Liver (tissue), 8 donors: ENCODE measurements at regions not wholly inside any gene's neighbourhood (a gene's known extent, or its start where the extent isn't known, plus 50 kb on each side); places are given as distances from the start of the nearest gene placed in this dataset.

Experiments used
- DNase-seq: peaks from one replicate; pipeline ENCODE4 v3.0.0-alpha.2; 2017; ENCODE audit warnings: low spot score
- H3K27ac ChIP-seq, 2 donors: one replicate each; pipeline ENCODE4 v1.7.0; 2013; ENCODE audit warnings: inconsistent platforms in 2 of 2, low read length in 2 of 2, control low read depth in 1 of 2, low read depth in 1 of 2, mild to moderate bottlenecking in 1 of 2
- H3K27me3 ChIP-seq, 4 donors: one replicate each; pipeline versions ENCODE4 v1.6.1 to v1.7.0; 2013; ENCODE audit warnings: low read length in 3 of 4, inconsistent platforms in 1 of 4, mild to moderate bottlenecking in 1 of 4, moderate library complexity in 1 of 4; ENCODE audit not compliant: control insufficient read depth in 4 of 4, insufficient read depth in 4 of 4
- H3K36me3 ChIP-seq, 4 donors: one replicate each; pipeline versions ENCODE4 v1.6.1 to v1.7.0; 2013; ENCODE audit warnings: low read length in 3 of 4, mild to moderate bottlenecking in 3 of 4, low read depth in 1 of 4, moderate library complexity in 1 of 4; ENCODE audit not compliant: control insufficient read depth in 4 of 4, insufficient read depth in 3 of 4
- H3K4me1 ChIP-seq, 4 donors: one replicate each; pipeline versions ENCODE4 v1.6.1 to v1.7.0; 2013; ENCODE audit warnings: low read length in 3 of 4, mild to moderate bottlenecking in 3 of 4, moderate library complexity in 1 of 4; ENCODE audit not compliant: control insufficient read depth in 4 of 4, insufficient read depth in 4 of 4
- H3K4me3 ChIP-seq, 3 donors: one replicate each; pipeline versions ENCODE4 v1.6.1 to v1.7.0; 2013; ENCODE audit warnings: low read length in 3 of 3, control low read depth in 1 of 3, low read depth in 1 of 3, mild to moderate bottlenecking in 1 of 3
- H3K9ac ChIP-seq, 2 donors: one replicate each; pipeline ENCODE4 v1.7.0; 2013; ENCODE audit warnings: low read length in 2 of 2, mild to moderate bottlenecking in 2 of 2, moderate library complexity in 2 of 2, control low read depth in 1 of 2, low read depth in 1 of 2
- H3K9me3 ChIP-seq, 4 donors: one replicate each; pipeline versions ENCODE4 v1.6.1 to v1.7.0; 2013; ENCODE audit warnings: low read length in 3 of 4; ENCODE audit not compliant: control insufficient read depth in 4 of 4
- GABPA ChIP-seq, 2 donors: IDR thresholded peaks in 1 of 2; conservative IDR thresholded peaks in 1 of 2; 2 replicates each; pipeline ENCODE4 v1.6.1; 2016; ENCODE audit warnings: antibody characterized with exemption in 2 of 2, mild to moderate bottlenecking in 1 of 2, moderate library complexity in 1 of 2
- HNF4A ChIP-seq, 2 donors: conservative IDR thresholded peaks; 2 replicates each; pipeline ENCODE4 v1.6.1; 2016; ENCODE audit warnings: antibody characterized with exemption in 2 of 2, mild to moderate bottlenecking in 2 of 2
- HNF4G ChIP-seq: IDR thresholded peaks from 2 replicates; pipeline ENCODE4 v1.6.1; 2016; ENCODE audit warnings: antibody characterized with exemption
- JUND ChIP-seq, 2 donors: IDR thresholded peaks; 2 replicates each; pipeline ENCODE4 v1.6.1; 2016; ENCODE audit warnings: antibody characterized with exemption in 2 of 2
- RAD21 ChIP-seq, 2 donors: IDR thresholded peaks; 2 replicates each; pipeline ENCODE4 v1.6.1; 2016; ENCODE audit warnings: antibody characterized with exemption in 2 of 2, mild to moderate bottlenecking in 2 of 2
- RXRA ChIP-seq, 2 donors: IDR thresholded peaks; 2 replicates each; pipeline ENCODE4 v1.6.1; 2017 to 2018; ENCODE audit warnings: antibody characterized with exemption in 2 of 2, mild to moderate bottlenecking in 1 of 2
- SP1 ChIP-seq: IDR thresholded peaks from 2 replicates; pipeline ENCODE4 v1.6.1; 2018; ENCODE audit warnings: antibody characterized with exemption, mild to moderate bottlenecking
- TAF1 ChIP-seq: conservative IDR thresholded peaks from 2 replicates; pipeline ENCODE4 v1.6.1; 2016; ENCODE audit warnings: antibody characterized with exemption, mild to moderate bottlenecking
- YY1 ChIP-seq: IDR thresholded peaks from 2 replicates; pipeline ENCODE4 v1.6.1; 2016; ENCODE audit warnings: antibody characterized with exemption, mild to moderate bottlenecking
- WGBS: extraction: QIAGEN DNeasy Blood & Tissue Kit; methylation state at CpG from one replicate; pipeline ENCODE4 v1.1.7; 2013; 5-methylcytosine and 5-hydroxymethylcytosine counted together
- TF ChIP-seq, protein P1 (sequence below): IDR thresholded peaks from 2 replicates; pipeline ENCODE4 v1.6.1; 2016; ENCODE audit warnings: antibody characterized with exemption
- TF ChIP-seq, protein P2 (sequence below): IDR thresholded peaks from 2 replicates; pipeline ENCODE4 v1.6.1; 2016; ENCODE audit warnings: antibody characterized with exemption
- TF ChIP-seq, protein P3 (sequence below): IDR thresholded peaks from 2 replicates; pipeline ENCODE4 v1.6.1; 2016; ENCODE audit warnings: antibody characterized with exemption
- TF ChIP-seq, protein P4 (sequence below): fragments of 150-350 bp; IDR thresholded peaks from 2 replicates; pipeline ENCODE4 v1.5.1; 2017; ENCODE audit warnings: improper control_type of control experiment, low read depth, low read length; ENCODE audit not compliant: missing input control
- donor health status: healthy.
- donor health status: healthy.
- donor health status: healthy.
- donor health status: healthy.
- donor health status: healthy.

DNA sequence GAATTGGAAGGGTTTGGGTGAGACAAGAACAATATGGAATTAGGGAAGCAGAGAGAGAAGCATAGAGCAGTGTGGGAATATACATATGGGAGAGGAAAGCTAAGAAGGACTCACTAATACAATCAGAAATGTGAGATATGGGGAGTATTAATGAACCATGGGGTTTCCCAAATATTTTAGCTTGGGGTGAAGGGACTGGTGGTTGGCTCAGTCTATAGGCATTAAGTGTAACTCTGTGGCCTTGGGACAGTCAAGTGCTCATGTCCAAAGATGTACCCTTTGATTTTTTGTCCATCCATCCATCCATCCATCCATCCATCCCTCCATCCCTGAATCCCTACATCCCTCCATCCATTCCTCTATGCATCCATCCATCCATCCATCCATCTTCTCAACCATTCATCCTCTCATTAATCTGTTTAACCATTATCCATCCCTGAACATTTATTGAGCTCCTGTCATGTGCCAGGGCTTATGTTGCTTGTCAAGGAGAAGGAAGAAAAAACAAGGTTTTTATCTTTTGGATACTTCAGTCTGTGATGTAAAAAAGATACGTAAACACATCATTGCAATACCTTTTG, 263.4 kb upstream of the CHD6 start:
- H3K27ac ChIP-seq: no peak overlapping the region
- no peak for DNase-seq
- 67% methylated on average over 1 of the region's 1 CpG for WGBS
- no peaks in the 10 kb centered on the region for H3K4me1 ChIP-seq
- H3K9me3 ChIP-seq: no peaks in the 10 kb centered on the region
- no peak overlapping the region for H3K9ac ChIP-seq
- peaks cover 0 to 11% (median 3%) of the 10 kb centered on the region in 4 donors for H3K27me3 ChIP-seq
- no peak overlapping the region for H3K4me3 ChIP-seq
- TF ChIP-seq RAD21 (IDR thresholded peaks at IDR 0.05) (no peak), HNF4G (no peak), YY1 (no peak), RXRA (IDR thresholded peaks at IDR 0.05) (no peak), TAF1 (no peak), JUND (IDR thresholded peaks at IDR 0.05) (no peak), GABPA (IDR thresholded peaks at IDR 0.05 in 1 of 2, conservative IDR thresholded peaks at IDR 0.05 in 1 of 2) (no peak), SP1 (no peak)
- TF ChIP-seq, protein P1, sequence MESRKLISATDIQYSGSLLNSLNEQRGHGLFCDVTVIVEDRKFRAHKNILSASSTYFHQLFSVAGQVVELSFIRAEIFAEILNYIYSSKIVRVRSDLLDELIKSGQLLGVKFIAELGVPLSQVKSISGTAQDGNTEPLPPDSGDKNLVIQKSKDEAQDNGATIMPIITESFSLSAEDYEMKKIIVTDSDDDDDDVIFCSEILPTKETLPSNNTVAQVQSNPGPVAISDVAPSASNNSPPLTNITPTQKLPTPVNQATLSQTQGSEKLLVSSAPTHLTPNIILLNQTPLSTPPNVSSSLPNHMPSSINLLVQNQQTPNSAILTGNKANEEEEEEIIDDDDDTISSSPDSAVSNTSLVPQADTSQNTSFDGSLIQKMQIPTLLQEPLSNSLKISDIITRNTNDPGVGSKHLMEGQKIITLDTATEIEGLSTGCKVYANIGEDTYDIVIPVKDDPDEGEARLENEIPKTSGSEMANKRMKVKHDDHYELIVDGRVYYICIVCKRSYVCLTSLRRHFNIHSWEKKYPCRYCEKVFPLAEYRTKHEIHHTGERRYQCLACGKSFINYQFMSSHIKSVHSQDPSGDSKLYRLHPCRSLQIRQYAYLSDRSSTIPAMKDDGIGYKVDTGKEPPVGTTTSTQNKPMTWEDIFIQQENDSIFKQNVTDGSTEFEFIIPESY: no peak
- TF ChIP-seq, protein P2, sequence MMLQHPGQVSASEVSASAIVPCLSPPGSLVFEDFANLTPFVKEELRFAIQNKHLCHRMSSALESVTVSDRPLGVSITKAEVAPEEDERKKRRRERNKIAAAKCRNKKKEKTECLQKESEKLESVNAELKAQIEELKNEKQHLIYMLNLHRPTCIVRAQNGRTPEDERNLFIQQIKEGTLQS: no peak
- no peaks in the 10 kb centered on the region for H3K36me3 ChIP-seq

DNA sequence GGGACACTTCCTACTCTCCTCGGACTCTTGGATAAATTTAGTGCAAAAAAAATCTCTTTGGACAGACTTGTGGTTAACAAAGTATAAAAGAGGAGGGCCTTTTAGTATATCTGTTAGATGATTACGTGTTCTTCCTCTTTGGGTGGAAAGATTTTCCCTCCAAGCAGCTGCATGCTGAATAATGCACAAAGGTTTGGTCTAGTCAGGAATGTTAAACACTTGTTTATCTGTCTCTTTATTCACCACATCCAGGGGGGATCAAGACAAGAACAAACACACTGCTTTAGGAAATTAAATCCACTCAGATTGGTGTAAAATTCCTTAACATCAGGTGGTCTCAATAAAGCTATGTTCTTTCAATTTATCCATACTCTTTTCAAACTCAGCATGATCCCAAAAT, 260.9 kb upstream of the CHD6 start:
- DNase-seq: no peak
- H3K27ac ChIP-seq: no peak overlapping the region
- no peak for TF ChIP-seq RXRA (IDR thresholded peaks at IDR 0.05)
- TF ChIP-seq HNF4A (conservative IDR thresholded peaks at IDR 0.05): no peak
- TF ChIP-seq TAF1: no peak
- no peak for TF ChIP-seq YY1
- TF ChIP-seq, protein P3, sequence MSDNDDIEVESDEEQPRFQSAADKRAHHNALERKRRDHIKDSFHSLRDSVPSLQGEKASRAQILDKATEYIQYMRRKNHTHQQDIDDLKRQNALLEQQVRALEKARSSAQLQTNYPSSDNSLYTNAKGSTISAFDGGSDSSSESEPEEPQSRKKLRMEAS: no peak
- TF ChIP-seq, protein P4, sequence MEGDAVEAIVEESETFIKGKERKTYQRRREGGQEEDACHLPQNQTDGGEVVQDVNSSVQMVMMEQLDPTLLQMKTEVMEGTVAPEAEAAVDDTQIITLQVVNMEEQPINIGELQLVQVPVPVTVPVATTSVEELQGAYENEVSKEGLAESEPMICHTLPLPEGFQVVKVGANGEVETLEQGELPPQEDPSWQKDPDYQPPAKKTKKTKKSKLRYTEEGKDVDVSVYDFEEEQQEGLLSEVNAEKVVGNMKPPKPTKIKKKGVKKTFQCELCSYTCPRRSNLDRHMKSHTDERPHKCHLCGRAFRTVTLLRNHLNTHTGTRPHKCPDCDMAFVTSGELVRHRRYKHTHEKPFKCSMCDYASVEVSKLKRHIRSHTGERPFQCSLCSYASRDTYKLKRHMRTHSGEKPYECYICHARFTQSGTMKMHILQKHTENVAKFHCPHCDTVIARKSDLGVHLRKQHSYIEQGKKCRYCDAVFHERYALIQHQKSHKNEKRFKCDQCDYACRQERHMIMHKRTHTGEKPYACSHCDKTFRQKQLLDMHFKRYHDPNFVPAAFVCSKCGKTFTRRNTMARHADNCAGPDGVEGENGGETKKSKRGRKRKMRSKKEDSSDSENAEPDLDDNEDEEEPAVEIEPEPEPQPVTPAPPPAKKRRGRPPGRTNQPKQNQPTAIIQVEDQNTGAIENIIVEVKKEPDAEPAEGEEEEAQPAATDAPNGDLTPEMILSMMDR: no peak
- no peak for TF ChIP-seq HNF4G
- TF ChIP-seq, protein P1: no peak
- H3K4me3 ChIP-seq: no peak overlapping the region
- no peak overlapping the region for H3K9ac ChIP-seq
- H3K9me3 ChIP-seq: no peaks in the 10 kb centered on the region
- H3K4me1 ChIP-seq: no peaks in the 10 kb centered on the region
- peaks cover 0 to 8% (median 3%) of the 10 kb centered on the region in 4 donors for H3K27me3 ChIP-seq
- WGBS: 26% methylated on average over 2 of the region's 2 CpGs
- no peaks in the 10 kb centered on the region for H3K36me3 ChIP-seq
